WI38 (cell line): ENCODE measurements at regions not wholly inside any gene's neighbourhood (a gene's known extent, or its start where the extent isn't known, plus 50 kb on each side); places are given as distances from the start of the nearest gene placed in this dataset.

Source experiments
- H3K4me3 ChIP-seq: 2 replicates; pipeline ENCODE4 v1.5.1; 2011; ENCODE audit warnings: low read depth, mild to moderate bottlenecking, control low read depth, low read length
- TF ChIP-seq, protein P1 (sequence below): IDR thresholded peaks from 2 replicates; pipeline ENCODE4 v1.5.1; 2012; ENCODE audit warnings: low read depth, mild to moderate bottlenecking, control low read depth, low read length

DNA sequence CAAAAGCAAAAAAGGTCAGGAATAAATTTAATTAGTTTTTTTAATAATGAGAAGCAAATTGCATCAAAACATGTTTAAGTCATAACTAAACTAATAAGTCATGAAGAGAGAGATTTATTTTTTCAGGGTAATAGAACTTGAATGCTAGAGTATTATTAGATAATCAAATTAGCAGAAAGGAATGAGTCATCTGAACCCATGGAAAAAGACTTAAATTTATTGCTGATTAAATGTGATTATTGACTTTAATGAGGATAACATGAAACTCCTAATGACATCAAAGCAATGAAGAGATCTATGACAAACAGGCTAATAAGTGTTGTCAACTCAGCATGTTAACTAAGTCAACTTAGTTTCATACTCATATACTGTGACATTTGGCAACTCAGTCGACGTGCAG lies 264.2 kb downstream of the USP25 start:
- H3K4me3 ChIP-seq = no peak overlapping the region
- TF ChIP-seq, protein P1, sequence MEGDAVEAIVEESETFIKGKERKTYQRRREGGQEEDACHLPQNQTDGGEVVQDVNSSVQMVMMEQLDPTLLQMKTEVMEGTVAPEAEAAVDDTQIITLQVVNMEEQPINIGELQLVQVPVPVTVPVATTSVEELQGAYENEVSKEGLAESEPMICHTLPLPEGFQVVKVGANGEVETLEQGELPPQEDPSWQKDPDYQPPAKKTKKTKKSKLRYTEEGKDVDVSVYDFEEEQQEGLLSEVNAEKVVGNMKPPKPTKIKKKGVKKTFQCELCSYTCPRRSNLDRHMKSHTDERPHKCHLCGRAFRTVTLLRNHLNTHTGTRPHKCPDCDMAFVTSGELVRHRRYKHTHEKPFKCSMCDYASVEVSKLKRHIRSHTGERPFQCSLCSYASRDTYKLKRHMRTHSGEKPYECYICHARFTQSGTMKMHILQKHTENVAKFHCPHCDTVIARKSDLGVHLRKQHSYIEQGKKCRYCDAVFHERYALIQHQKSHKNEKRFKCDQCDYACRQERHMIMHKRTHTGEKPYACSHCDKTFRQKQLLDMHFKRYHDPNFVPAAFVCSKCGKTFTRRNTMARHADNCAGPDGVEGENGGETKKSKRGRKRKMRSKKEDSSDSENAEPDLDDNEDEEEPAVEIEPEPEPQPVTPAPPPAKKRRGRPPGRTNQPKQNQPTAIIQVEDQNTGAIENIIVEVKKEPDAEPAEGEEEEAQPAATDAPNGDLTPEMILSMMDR = no peak

DNA sequence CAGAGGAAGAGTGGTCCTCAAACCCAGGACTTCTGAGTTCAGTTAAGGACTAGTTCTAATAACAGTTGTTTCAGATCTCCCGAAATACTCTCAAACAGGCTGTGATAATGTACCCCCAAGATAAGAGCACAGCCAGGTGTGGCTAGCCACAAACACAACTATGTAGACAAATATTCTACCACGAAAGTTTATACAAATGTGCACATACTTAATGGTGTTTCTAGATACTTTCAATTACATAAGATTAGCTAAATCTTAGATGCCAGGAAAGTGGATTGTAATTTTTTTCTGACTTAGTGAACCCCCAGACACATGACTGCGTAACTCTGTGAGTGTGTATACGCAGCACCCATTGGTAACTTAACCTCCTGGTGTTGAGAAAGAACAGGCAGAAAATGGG lies 270.0 kb downstream of the USP25 start:
- no peak overlapping the region for H3K4me3 ChIP-seq
- TF ChIP-seq, protein P1 = no peak

DNA sequence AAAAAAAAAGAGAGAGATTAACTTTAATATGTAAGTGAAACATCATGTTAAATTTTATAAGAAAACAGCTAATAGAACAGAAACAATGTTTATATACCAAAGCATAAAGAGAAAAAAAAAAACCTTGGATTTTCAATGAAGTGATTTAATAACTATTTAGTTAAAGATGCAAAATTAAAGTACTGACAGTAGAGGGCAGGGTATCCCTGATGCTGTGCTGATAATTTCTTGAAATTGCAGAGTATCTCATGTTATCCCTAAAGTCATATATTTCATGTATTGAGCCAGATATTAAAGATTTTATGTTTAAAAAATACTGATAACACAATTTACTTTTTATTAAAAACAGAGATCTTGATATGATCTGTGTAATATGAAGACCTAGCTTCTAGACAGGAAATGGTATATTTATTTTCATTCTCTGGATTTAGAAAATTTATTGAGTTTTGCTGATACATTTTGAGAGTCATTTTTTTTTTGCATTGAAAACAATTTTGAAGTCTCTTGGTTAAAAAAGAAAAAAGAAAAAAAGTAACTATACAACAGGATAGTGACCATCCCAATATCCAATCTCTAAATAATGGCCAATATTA lies 273.2 kb downstream of the USP25 start:
- H3K4me3 ChIP-seq = no peak overlapping the region
- TF ChIP-seq, protein P1 = no peak

DNA sequence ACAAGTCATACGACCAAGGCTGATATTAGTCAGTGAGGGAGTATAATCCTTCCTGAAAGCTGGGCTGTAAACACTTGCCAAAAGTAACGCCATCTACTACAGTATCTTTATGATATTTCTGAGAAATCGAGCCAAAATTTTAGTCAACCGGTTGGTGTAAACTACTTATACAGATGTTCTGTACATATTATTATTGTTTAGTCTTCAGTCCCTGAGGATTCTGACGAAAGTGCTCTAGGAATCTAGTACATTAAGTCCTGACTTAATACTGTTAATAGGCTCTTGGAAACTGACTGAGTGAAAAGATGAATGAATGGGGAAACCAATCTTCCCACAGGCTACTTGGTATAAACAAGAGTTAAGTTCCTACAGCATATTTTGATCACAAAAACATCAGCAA lies 274.3 kb downstream of the USP25 start:
- H3K4me3 ChIP-seq = no peak overlapping the region
- TF ChIP-seq, protein P1 = no peak

DNA sequence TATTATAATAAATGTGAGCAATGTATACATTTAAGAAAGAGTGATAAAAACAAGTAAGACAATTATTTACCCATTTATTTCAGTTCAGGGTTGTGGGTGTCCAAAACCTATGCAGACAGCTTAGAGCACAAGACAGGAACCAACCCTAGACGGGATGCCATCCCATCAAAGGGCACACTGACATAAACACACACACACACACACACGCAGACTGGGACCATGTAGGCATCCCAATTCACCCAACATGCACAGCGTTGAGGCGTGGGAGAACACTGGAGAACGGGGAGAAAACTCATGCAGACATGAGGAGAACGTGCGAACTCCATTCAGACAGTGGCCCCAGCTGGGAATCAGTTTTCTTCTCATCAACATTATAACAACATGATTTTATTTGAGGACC lies 274.7 kb downstream of the USP25 start:
- TF ChIP-seq, protein P1 = no peak
- H3K4me3 ChIP-seq = no peak overlapping the region

DNA sequence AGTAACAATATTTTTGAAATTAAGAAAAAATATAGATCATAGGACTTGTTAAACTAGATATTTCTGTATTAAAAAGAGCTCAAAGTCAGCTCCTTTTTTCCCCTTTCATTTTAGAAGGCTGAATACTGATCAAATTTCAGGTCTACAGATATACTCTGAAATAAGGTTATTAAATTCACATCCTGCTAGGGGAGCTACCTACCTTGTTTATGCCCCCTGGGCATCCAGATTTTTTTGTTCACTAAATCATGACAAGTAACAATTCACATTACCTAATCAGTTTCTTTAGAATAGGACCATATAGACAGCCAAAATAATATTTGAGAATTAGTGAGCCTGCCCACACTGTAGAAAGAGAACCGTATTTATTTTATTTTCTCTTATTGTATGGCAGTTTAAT lies 276.2 kb downstream of the USP25 start:
- H3K4me3 ChIP-seq = no peak overlapping the region
- TF ChIP-seq, protein P1 = no peak

DNA sequence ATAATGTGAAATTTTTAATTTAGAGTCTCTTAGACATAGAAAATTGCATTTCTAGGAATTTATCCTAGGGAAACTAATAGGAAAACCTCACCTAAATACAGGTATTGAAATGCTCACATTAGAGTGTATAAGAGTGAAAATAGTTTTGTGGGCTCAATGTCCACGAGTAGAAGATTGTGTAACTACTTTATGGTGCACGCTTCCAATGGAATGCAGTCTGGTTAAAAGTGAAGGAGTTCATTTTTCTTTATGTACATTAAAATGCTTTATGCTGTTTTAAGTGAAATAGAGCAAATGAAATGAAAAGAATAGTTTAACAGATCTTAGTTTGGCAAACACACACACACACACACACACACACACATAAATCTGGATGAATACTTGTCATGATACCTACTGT lies 278.2 kb downstream of the USP25 start:
- TF ChIP-seq, protein P1 = no peak
- no peak overlapping the region for H3K4me3 ChIP-seq
